Pancreas (tissue), 10 donors: ENCODE measurements at regions not wholly inside any gene's neighbourhood (a gene's known extent, or its start where the extent isn't known, plus 50 kb on each side); places are given as distances from the start of the nearest gene placed in this dataset.

Experiments
- ATAC-seq, 4 donors: fragments of 200-7000 bp; cut with Tn5 transposase; one replicate each; pipeline versions ENCODE4 v1.8.0 to v1.9.1; 2020; ENCODE audit warnings: mild to moderate bottlenecking in 4 of 4, moderate library complexity in 4 of 4
- DNase-seq, 6 donors: peaks; one replicate each; pipeline ENCODE4 v3.0.0-alpha.2; 2020
- FAIRE-seq: peaks from 2 replicates; lab custom pipeline; 2012; peaks lifted over from hg19 to GRCh38; lab: Jason Lieb, UNC
- H3K27ac ChIP-seq, 4 donors: fragments of 200-600 bp; sonication (generic); 1 replicate in 3 of 4; 2 replicates in 1 of 4; pipeline versions ENCODE4 v1.5.0 to v1.8.0; 2020
- H3K27me3 ChIP-seq, 4 donors: fragments of 200-600 bp; one replicate each; pipeline ENCODE4 v1.8.0; 2021
- H3K36me3 ChIP-seq, 3 donors: fragments of 200-600 bp; sonication (generic) in 1 of 3; one replicate each; pipeline versions ENCODE4 v1.5.0 to v1.8.0; 2020 to 2021
- H3K4me1 ChIP-seq, 3 donors: fragments of 200-600 bp; one replicate each; pipeline ENCODE4 v1.8.0; 2021
- H3K4me3 ChIP-seq, 4 donors: fragments of 200-600 bp; sonication (generic) in 2 of 4; one replicate each; pipeline versions ENCODE4 v1.5.0 to v1.8.0; 2020 to 2021
- H3K9me3 ChIP-seq, 4 donors: fragments of 200-600 bp; one replicate each; pipeline ENCODE4 v1.8.0; 2021
- CTCF ChIP-seq, 4 donors: fragments of 200-600 bp; sonication (generic) in 3 of 4; IDR thresholded peaks; one replicate each; pipeline versions ENCODE4 v1.5.0 to v1.8.0; 2021; ENCODE audit warnings: antibody characterized with exemption in 4 of 4
- WGBS, 2 donors: extraction: QIAGEN DNeasy Blood & Tissue Kit; methylation state at CpG; one replicate each; pipeline ENCODE4 v1.1.7; 2013; 5-methylcytosine and 5-hydroxymethylcytosine counted together
- intact Hi-C, 3 donors: fragments of 100-400 bp; cut with DNase I; formaldehyde crosslinking; loops; one replicate each; pipeline versions ENCODE4 v1.11.1 to v1.14.2; 2022
- donor health status: healthy with polysubstance abuse.
- donor health status: DM: no; HTN: no; CAD: no; lungs with moderate emphysema.
- donor health status: DM: no; HTN: no; CAD: no.
- donor health status: control.
- donor health status: control.
- donor health status: Bipolar disorder and iron deficiency.
- donor health status: DM: yes; HTN: yes; CAD: no.
- donor health status: DM: no; HTN: no; CAD: no.
- donor health status: DM: no; HTN: no; CAD: no.
- donor health status: DM: yes; HTN: yes; CAD: no.

GRCh38 chr3:159727506-159727905 is 261.1 kb upstream of the IL12A start:
- no peak for FAIRE-seq
- no peak for ATAC-seq
- intact Hi-C loops = no loop called here
- no peak overlapping the region for H3K4me3 ChIP-seq
- no peaks in the 10 kb centered on the region for H3K4me1 ChIP-seq
- no peaks in the 10 kb centered on the region for H3K27me3 ChIP-seq
- DNase-seq = no peak
- H3K36me3 ChIP-seq = no peaks in the 10 kb centered on the region
- H3K9me3 ChIP-seq = no peaks in the 10 kb centered on the region
- no peak for TF ChIP-seq CTCF (IDR thresholded peaks at IDR 0.05)
- H3K27ac ChIP-seq = no peak overlapping the region

- no peak overlapping the region for H3K4me3 ChIP-seq
- no peaks in the 10 kb centered on the region for H3K4me1 ChIP-seq
- ATAC-seq (no peak), DNase-seq (no peak), FAIRE-seq (no peak)
- no peak overlapping the region for H3K27ac ChIP-seq
- WGBS, 2 donors = 77 to 86% methylated on average over 6 of the region's 6 CpGs
- H3K36me3 ChIP-seq = no peaks in the 10 kb centered on the region
- no peak for TF ChIP-seq CTCF (IDR thresholded peaks at IDR 0.05)
- H3K9me3 ChIP-seq = no peaks in the 10 kb centered on the region
- no peaks in the 10 kb centered on the region for H3K27me3 ChIP-seq
- intact Hi-C loops = no loop called here
These were observed 257.4 kb upstream of the IL12A start for GRCh38 chr3:159731254-159731653.

DNA sequence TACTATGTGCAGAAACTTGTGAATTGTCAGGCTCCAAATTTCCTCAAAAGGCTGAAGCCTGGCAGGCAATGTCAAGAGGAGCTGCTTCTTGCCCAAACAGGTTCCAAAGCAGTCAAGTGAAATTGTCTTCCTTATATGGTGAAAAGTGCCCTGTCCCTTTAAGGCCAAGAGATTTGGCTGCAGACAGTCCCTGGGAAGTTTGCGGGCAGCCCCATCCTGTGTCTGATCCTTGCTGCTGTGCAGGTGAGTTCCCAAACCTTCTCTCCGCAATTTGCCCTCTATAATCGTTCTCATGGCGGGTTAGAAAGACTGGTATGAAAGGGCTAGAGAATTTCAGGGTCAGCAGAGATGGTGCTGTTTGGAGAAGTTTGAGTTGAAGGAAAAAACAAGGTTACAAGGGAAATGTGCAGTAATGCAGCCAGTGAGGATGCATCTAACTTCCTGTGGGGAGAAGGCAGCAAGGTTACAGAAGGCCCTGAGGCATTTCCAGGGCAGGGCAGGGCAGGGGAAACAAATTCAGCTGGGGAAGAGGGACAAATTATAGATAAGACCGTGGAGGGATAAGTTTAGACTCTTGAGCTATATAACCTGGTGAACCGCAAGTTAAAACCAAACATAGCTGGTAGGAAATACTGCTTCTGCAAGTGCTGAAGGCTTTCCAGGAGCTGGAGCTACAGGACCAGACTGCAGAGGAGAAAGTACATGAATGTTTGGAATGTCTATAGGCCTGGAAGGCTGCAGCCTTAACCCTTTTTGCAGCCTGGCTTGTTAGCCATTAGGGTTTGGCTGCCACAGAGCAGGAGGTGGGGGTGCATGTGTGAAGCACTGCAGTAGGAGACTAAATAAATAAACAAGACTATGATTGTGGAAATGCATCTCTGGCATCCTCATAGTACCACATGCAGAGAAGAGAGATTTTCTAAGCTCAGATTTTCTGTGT is 256.2 kb upstream of the IL12A start:
- H3K4me1 ChIP-seq = no peaks in the 10 kb centered on the region
- FAIRE-seq (no peak), DNase-seq (no peak), ATAC-seq (no peak)
- H3K4me3 ChIP-seq = no peak overlapping the region
- no peak overlapping the region for H3K27ac ChIP-seq
- H3K9me3 ChIP-seq = no peaks in the 10 kb centered on the region
- intact Hi-C loops = no loop called here
- H3K36me3 ChIP-seq = no peaks in the 10 kb centered on the region
- 32 to 38% methylated on average over 6 of the region's 6 CpGs for WGBS, 2 donors
- H3K27me3 ChIP-seq = no peaks in the 10 kb centered on the region
- no peak for TF ChIP-seq CTCF (IDR thresholded peaks at IDR 0.05)

- no peak for FAIRE-seq
These were observed 255.3 kb upstream of the IL12A start for GRCh38 chr3:159733194-159733860.

More at GRCh38 chr3:159733194-159733860, 255.3 kb upstream of the IL12A start:
- intact Hi-C loops = no loop called here
- Histone ChIP-seq H3K36me3 (no peaks in the 10 kb centered on the region), H3K27ac (no peak overlapping the region), H3K9me3 (no peaks in the 10 kb centered on the region), H3K27me3 (no peaks in the 10 kb centered on the region), H3K4me1 (no peaks in the 10 kb centered on the region), H3K4me3 (no peak overlapping the region)
- no peak for ATAC-seq
- DNase-seq = no peak
- TF ChIP-seq CTCF (IDR thresholded peaks at IDR 0.05) = no peak
- 56 to 60% methylated on average over 5 of the region's 5 CpGs for WGBS, 2 donors
